Stomach (tissue), 4 donors: ENCODE measurements at regions not wholly inside any gene's neighbourhood (a gene's known extent, or its start where the extent isn't known, plus 50 kb on each side); places are given as distances from the start of the nearest gene placed in this dataset.

Experiments
- EP300 ChIP-seq: sonication (generic); formaldehyde crosslinking; IDR thresholded peaks from one replicate; pipeline ENCODE4 v1.6.1; 2017; ENCODE audit warnings: antibody characterized with exemption
- POLR2A ChIP-seq, 4 donors: fragments of 450-650 bp; IDR thresholded peaks; one replicate each; pipeline ENCODE4 v1.6.1; 2016; ENCODE audit warnings: antibody characterized with exemption in 4 of 4, control low read depth in 2 of 4, mild to moderate bottlenecking in 1 of 4, moderate library complexity in 1 of 4
- POLR2AphosphoS5 ChIP-seq, 3 donors: sonication (generic); formaldehyde crosslinking; IDR thresholded peaks; one replicate each; pipeline ENCODE4 v1.6.1; 2016; ENCODE audit warnings: antibody characterized with exemption in 3 of 3
- TF ChIP-seq, protein P1 (sequence below), 7 experiments: fragments of 450-650 bp in 4 of 7; fragments of 200-600 bp in 3 of 7; sonication (generic) in 3 of 7; IDR thresholded peaks; one replicate each; pipeline ENCODE4 v1.5.1; 2016 to 2019; ENCODE audit warnings: antibody characterized with exemption in 7 of 7, control low read depth in 2 of 7, mild to moderate bottlenecking in 1 of 7

DNA sequence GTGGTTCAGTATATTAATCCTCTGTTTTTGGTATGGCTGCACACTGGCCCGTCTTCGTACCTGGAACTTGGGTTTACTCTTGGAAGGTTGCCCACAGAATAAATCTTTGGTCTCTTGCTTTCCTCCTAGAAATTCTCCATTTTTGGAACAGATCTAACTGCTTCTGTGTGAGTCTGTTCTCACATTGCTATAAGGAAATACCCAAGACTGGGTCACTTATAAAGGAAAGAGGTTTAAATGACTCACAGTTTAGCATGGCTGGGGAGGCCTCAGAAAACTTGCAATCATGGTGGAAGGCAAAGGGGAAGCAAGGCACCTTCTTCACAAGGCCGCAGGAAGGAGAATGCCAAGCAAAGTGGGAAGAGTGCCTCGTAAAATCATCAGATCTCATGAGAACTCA is 407.8 kb upstream of the PDE3A start:
- TF ChIP-seq POLR2AphosphoS5 (IDR thresholded peaks at IDR 0.05): no peak
- TF ChIP-seq, protein P1, sequence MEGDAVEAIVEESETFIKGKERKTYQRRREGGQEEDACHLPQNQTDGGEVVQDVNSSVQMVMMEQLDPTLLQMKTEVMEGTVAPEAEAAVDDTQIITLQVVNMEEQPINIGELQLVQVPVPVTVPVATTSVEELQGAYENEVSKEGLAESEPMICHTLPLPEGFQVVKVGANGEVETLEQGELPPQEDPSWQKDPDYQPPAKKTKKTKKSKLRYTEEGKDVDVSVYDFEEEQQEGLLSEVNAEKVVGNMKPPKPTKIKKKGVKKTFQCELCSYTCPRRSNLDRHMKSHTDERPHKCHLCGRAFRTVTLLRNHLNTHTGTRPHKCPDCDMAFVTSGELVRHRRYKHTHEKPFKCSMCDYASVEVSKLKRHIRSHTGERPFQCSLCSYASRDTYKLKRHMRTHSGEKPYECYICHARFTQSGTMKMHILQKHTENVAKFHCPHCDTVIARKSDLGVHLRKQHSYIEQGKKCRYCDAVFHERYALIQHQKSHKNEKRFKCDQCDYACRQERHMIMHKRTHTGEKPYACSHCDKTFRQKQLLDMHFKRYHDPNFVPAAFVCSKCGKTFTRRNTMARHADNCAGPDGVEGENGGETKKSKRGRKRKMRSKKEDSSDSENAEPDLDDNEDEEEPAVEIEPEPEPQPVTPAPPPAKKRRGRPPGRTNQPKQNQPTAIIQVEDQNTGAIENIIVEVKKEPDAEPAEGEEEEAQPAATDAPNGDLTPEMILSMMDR (IDR thresholded peaks at IDR 0.05): no peak
- no peak for TF ChIP-seq POLR2A (IDR thresholded peaks at IDR 0.05)
- TF ChIP-seq EP300: no peak
